CD14-positive monocyte (primary cell): ENCODE measurements at regions not wholly inside any gene's neighbourhood (a gene's known extent, or its start where the extent isn't known, plus 50 kb on each side); places are given as distances from the start of the nearest gene placed in this dataset.

Experiments used
- DNase-seq, 3 donors: peaks; one replicate each; pipeline ENCODE4 v3.0.0-alpha.2; 2011 to 2022
- H2AFZ ChIP-seq: 2 replicates; pipeline ENCODE4 v1.6.0; 2012; ENCODE audit warnings: mild to moderate bottlenecking, low read depth, low read length, inconsistent platforms; ENCODE audit not compliant: insufficient read depth, poor library complexity, severe bottlenecking
- H3K27ac ChIP-seq, 2 donors: 1 replicate in 1 of 2; 2 replicates in 1 of 2; pipeline ENCODE4 v1.5.1; 2012 to 2013; ENCODE audit warnings: low read length in 2 of 2, control low read depth in 1 of 2, inconsistent platforms in 1 of 2, low read depth in 1 of 2, mild to moderate bottlenecking in 1 of 2
- H3K27me3 ChIP-seq, 2 donors: one replicate each; pipeline versions ENCODE4 v1.6.0 to v1.6.1; 2011 to 2013; ENCODE audit warnings: low read length in 2 of 2; ENCODE audit not compliant: control insufficient read depth in 2 of 2, insufficient read depth in 2 of 2
- H3K36me3 ChIP-seq, 2 donors: replicated peaks in 1 of 2; 1 replicate in 1 of 2; 2 replicates in 1 of 2; pipeline versions ENCODE4 v1.5.1 to v1.6.1; 2012 to 2013; ENCODE audit warnings: low read length in 2 of 2, control low read depth in 1 of 2, inconsistent platforms in 1 of 2, mild to moderate bottlenecking in 1 of 2; ENCODE audit not compliant: insufficient read depth in 2 of 2, control insufficient read depth in 1 of 2
- H3K4me1 ChIP-seq, 2 donors: 1 replicate in 1 of 2; 2 replicates in 1 of 2; pipeline versions ENCODE4 v1.5.1 to v1.6.1; 2012 to 2013; ENCODE audit warnings: low read length in 2 of 2, control low read depth in 1 of 2, inconsistent platforms in 1 of 2, mild to moderate bottlenecking in 1 of 2, moderate library complexity in 1 of 2; ENCODE audit not compliant: insufficient read depth in 2 of 2, control insufficient read depth in 1 of 2
- H3K4me2 ChIP-seq: replicated peaks from 2 replicates; pipeline ENCODE3; 2012; ENCODE audit warnings: low read length, moderate library complexity, mild to moderate bottlenecking; ENCODE audit not compliant: poor library complexity, severe bottlenecking; ENCODE audit errors: extremely low read depth
- H3K4me3 ChIP-seq, 3 experiments: fragments of 200-600 bp in 1 of 3; sonication (generic) in 1 of 3; replicated peaks in 1 of 3; 1 replicate in 2 of 3; 2 replicates in 1 of 3; pipeline ENCODE4 v1.5.1; 2011 to 2013; ENCODE audit warnings: low read length in 3 of 3, mild to moderate bottlenecking in 3 of 3, control low read depth in 2 of 3, low read depth in 2 of 3, inconsistent platforms in 1 of 3, moderate library complexity in 1 of 3
- H3K79me2 ChIP-seq: 2 replicates; pipeline ENCODE4 v1.6.0; 2012; ENCODE audit warnings: mild to moderate bottlenecking, control low read depth, inconsistent platforms, low read length, moderate library complexity; ENCODE audit not compliant: insufficient read depth
- H3K9ac ChIP-seq: 2 replicates; pipeline ENCODE4 v1.6.0; 2017; ENCODE audit warnings: low read length, mild to moderate bottlenecking; ENCODE audit not compliant: insufficient read depth, poor library complexity, severe bottlenecking
- H3K9me3 ChIP-seq, 2 donors: replicated peaks in 1 of 2; 1 replicate in 1 of 2; 2 replicates in 1 of 2; pipeline versions ENCODE4 v1.5.1 to v1.6.1; 2012 to 2013; ENCODE audit warnings: low read length in 2 of 2, control low read depth in 1 of 2; ENCODE audit not compliant: control insufficient read depth in 1 of 2, insufficient read depth in 1 of 2
- H4K20me1 ChIP-seq: 2 replicates; pipeline ENCODE4 v1.6.0; 2012; ENCODE audit warnings: mild to moderate bottlenecking, low read length, control low read depth, moderate library complexity; ENCODE audit not compliant: insufficient read depth
- H3K27ac Mint-ChIP-seq, 7 donors: one replicate each; pipeline ENCODE4 v1.8.0; 2020; ENCODE audit warnings: mild to moderate bottlenecking in 7 of 7, mixed read lengths in 7 of 7, moderate library complexity in 6 of 7, inconsistent platforms in 2 of 7
- H3K27me3 Mint-ChIP-seq, 3 donors: one replicate each; pipeline ENCODE4 v1.8.0; 2021 to 2022; ENCODE audit warnings: low read depth in 3 of 3, mild to moderate bottlenecking in 3 of 3, mixed read lengths in 3 of 3, moderate library complexity in 3 of 3, inconsistent platforms in 1 of 3
- H3K36me3 Mint-ChIP-seq, 2 donors: one replicate each; pipeline ENCODE4 v1.8.0; 2020; ENCODE audit warnings: mixed read lengths in 2 of 2, inconsistent platforms in 1 of 2, mild to moderate bottlenecking in 1 of 2
- H3K4me1 Mint-ChIP-seq: one replicate; pipeline ENCODE4 v1.8.0; 2020; ENCODE audit warnings: mild to moderate bottlenecking, mixed read lengths
- H3K4me3 Mint-ChIP-seq, 2 donors: one replicate each; pipeline ENCODE4 v1.8.0; 2020; ENCODE audit warnings: mild to moderate bottlenecking in 2 of 2, mixed read lengths in 2 of 2, moderate library complexity in 1 of 2
- H3K9me3 Mint-ChIP-seq, 7 donors: one replicate each; pipeline ENCODE4 v1.8.0; 2020 to 2022; ENCODE audit warnings: mixed read lengths in 7 of 7, mild to moderate bottlenecking in 6 of 7, moderate library complexity in 6 of 7, inconsistent platforms in 2 of 7
- WGBS: methylation state at CpG from one replicate; pipeline ENCODE4 v1.1.5; 2013; ENCODE audit warnings: missing lambda C conversion rate; ENCODE audit not compliant: insufficient coverage; 5-methylcytosine and 5-hydroxymethylcytosine counted together
- intact Hi-C, 2 donors: fragments of 100-400 bp; cut with micrococcal nuclease; formaldehyde crosslinking; loops; one replicate each; pipeline versions ENCODE4 v1.15.0 to v1.15.1; 2023
- TF ChIP-seq, protein P1 (sequence below): fragments of 200-600 bp; IDR thresholded peaks from one replicate; pipeline ENCODE4 v1.8.0; 2022; ENCODE audit warnings: antibody characterized with exemption, mild to moderate bottlenecking

DNA sequence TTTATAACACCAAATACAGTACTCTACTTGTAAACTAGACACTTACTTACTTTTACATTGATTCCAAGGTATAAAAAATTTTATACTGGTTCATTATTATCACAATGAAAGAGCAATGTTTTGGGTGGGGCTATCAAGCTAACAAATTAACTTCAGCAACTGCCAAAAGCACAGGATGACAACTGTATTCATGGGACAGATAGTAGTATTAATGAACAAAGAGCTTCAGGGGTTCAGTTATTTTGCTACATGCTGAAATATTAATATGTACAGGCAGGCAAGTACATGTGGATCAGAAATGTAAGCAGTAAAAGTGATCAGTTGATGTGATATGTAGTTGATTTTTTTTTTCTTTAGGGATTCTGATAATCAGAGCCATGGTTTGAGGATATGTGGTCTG is 112.9 kb downstream of the NAA11 start:
- no peaks in the 10 kb centered on the region for H4K20me1 ChIP-seq
- peaks cover 0 to 5% (median 1%) of the 10 kb centered on the region in 7 donors for H3K9me3 Mint-ChIP-seq
- no peak overlapping the region for H3K27ac Mint-ChIP-seq
- H3K4me2 ChIP-seq: no peak overlapping the region
- H2AFZ ChIP-seq: no peak overlapping the region
- DNase-seq: no peak
- no peaks in the 10 kb centered on the region for H3K27me3 Mint-ChIP-seq
- no peaks in the 10 kb centered on the region for H3K9me3 ChIP-seq
- H3K27ac ChIP-seq: no peak overlapping the region
- H3K4me3 Mint-ChIP-seq: no peak overlapping the region
- no peaks in the 10 kb centered on the region for H3K79me2 ChIP-seq
- H3K4me1 ChIP-seq: no peaks in the 10 kb centered on the region
- H3K4me1 Mint-ChIP-seq: peaks cover 11% of the 10 kb centered on the region
- H3K4me3 ChIP-seq: no peak overlapping the region
- intact Hi-C loops: no loop called here
- H3K36me3 ChIP-seq: no peaks in the 10 kb centered on the region
- TF ChIP-seq, protein P1, sequence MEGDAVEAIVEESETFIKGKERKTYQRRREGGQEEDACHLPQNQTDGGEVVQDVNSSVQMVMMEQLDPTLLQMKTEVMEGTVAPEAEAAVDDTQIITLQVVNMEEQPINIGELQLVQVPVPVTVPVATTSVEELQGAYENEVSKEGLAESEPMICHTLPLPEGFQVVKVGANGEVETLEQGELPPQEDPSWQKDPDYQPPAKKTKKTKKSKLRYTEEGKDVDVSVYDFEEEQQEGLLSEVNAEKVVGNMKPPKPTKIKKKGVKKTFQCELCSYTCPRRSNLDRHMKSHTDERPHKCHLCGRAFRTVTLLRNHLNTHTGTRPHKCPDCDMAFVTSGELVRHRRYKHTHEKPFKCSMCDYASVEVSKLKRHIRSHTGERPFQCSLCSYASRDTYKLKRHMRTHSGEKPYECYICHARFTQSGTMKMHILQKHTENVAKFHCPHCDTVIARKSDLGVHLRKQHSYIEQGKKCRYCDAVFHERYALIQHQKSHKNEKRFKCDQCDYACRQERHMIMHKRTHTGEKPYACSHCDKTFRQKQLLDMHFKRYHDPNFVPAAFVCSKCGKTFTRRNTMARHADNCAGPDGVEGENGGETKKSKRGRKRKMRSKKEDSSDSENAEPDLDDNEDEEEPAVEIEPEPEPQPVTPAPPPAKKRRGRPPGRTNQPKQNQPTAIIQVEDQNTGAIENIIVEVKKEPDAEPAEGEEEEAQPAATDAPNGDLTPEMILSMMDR: no peak
- H3K9ac ChIP-seq: no peak overlapping the region
- H3K27me3 ChIP-seq: no peaks in the 10 kb centered on the region
- no peaks in the 10 kb centered on the region for H3K36me3 Mint-ChIP-seq

DNA sequence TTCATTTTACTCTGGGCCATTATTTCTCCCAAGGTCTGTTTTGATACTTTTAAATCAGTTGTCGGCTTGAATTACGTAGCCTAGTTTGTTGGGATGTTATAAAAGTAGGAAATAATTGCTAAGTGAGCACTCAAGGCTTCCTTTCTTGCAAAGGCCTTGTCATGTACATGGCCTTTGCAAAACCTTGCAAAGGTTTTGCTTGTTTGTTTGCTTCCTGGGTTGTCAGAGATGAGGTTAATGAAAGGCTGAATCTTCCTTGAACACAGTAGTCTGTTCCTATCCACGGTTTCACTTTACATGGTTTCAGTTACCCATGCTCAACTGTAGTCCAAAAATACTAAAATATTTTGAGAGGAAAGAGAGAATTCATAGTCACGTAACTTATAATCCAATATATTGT is 113.5 kb downstream of the NAA11 start:
- no CpG with 5 or more reads among the region's 4 CpGs for WGBS
- no peak overlapping the region for H2AFZ ChIP-seq
- no peak overlapping the region for H3K4me2 ChIP-seq
- Mint-ChIP-seq H3K27ac (no peak overlapping the region), H3K4me1 (peaks cover 11% of the 10 kb centered on the region), H3K9me3 (peaks cover 0 to 6% (median 2%) of the 10 kb centered on the region in 7 donors), H3K4me3 (no peak overlapping the region), H3K36me3 (no peaks in the 10 kb centered on the region), H3K27me3 (no peaks in the 10 kb centered on the region)
- no peak overlapping the region for H3K4me3 ChIP-seq
- no peak overlapping the region for H3K9ac ChIP-seq
- H3K4me1 ChIP-seq: no peaks in the 10 kb centered on the region
- H3K27ac ChIP-seq: no peak overlapping the region
- no peaks in the 10 kb centered on the region for H3K27me3 ChIP-seq
- TF ChIP-seq, protein P1: no peak
- H4K20me1 ChIP-seq: no peaks in the 10 kb centered on the region
- DNase-seq: no peak
- intact Hi-C loops: no loop called here
- no peaks in the 10 kb centered on the region for H3K36me3 ChIP-seq
- H3K79me2 ChIP-seq: no peaks in the 10 kb centered on the region
- H3K9me3 ChIP-seq: no peaks in the 10 kb centered on the region
